CD4-positive, alpha-beta memory T cell (primary cell): ENCODE measurements at regions not wholly inside any gene's neighbourhood (a gene's known extent, or its start where the extent isn't known, plus 50 kb on each side); places are given as distances from the start of the nearest gene placed in this dataset.

Source experiments
- CTCF ChIA-PET: fragments of 350-600 bp; sonication (Branson Sonifier 250); formaldehyde crosslinking; loops from one replicate; lab custom pipeline; 2021; ENCODE audit warnings: inconsistent platforms; ENCODE audit not compliant: partially characterized antibody; lab: Charles Lee
- POLR2A ChIA-PET: fragments of 350-600 bp; sonication (Branson Sonifier 250); formaldehyde crosslinking; loops from one replicate; lab custom pipeline; 2021; ENCODE audit not compliant: partially characterized antibody; lab: Charles Lee
- DNase-seq, 5 donors: peaks; one replicate each; pipeline versions ENCODE4 v3.0.0 to v3.0.0-alpha.2; 2020 to 2022; ENCODE audit warnings: mixed read lengths in 1 of 5
- H3K27ac ChIP-seq: one replicate; pipeline ENCODE4 v1.7.0; 2013; ENCODE audit warnings: low read depth, low read length
- H3K27me3 ChIP-seq: 2 replicates; pipeline ENCODE4 v1.7.0; 2013; ENCODE audit warnings: mild to moderate bottlenecking, low read length, moderate library complexity; ENCODE audit not compliant: insufficient read depth
- H3K36me3 ChIP-seq: 2 replicates; pipeline ENCODE4 v1.7.0; 2013; ENCODE audit warnings: mild to moderate bottlenecking, low read length, moderate library complexity; ENCODE audit not compliant: insufficient read depth
- H3K4me1 ChIP-seq: 2 replicates; pipeline ENCODE4 v1.7.0; 2013; ENCODE audit warnings: mild to moderate bottlenecking, low read length, moderate library complexity; ENCODE audit not compliant: insufficient read depth
- H3K4me3 ChIP-seq, 2 donors: one replicate each; pipeline ENCODE4 v1.7.0; 2013; ENCODE audit warnings: low read length in 2 of 2, mild to moderate bottlenecking in 1 of 2
- H3K9me3 ChIP-seq, 2 donors: one replicate each; pipeline ENCODE4 v1.7.0; 2013; ENCODE audit warnings: low read length in 2 of 2, control low read depth in 1 of 2; ENCODE audit not compliant: control insufficient read depth in 1 of 2
- H3K27ac Mint-ChIP-seq, 7 donors: one replicate each; pipeline ENCODE4 v1.8.0; 2020 to 2021; ENCODE audit warnings: mixed read lengths in 7 of 7, mild to moderate bottlenecking in 6 of 7, inconsistent platforms in 3 of 7, moderate library complexity in 3 of 7
- H3K27me3 Mint-ChIP-seq, 2 donors: one replicate each; pipeline ENCODE4 v1.8.0; 2020 to 2021; ENCODE audit warnings: mixed read lengths in 2 of 2
- H3K36me3 Mint-ChIP-seq, 2 donors: one replicate each; pipeline ENCODE4 v1.8.0; 2020 to 2021; ENCODE audit warnings: mixed read lengths in 2 of 2, inconsistent platforms in 1 of 2, mild to moderate bottlenecking in 1 of 2
- H3K4me1 Mint-ChIP-seq, 4 donors: one replicate each; pipeline ENCODE4 v1.8.0; 2020 to 2021; ENCODE audit warnings: mixed read lengths in 4 of 4, mild to moderate bottlenecking in 1 of 4
- H3K4me3 Mint-ChIP-seq, 8 donors: one replicate each; pipeline ENCODE4 v1.8.0; 2020 to 2021; ENCODE audit warnings: mixed read lengths in 8 of 8, mild to moderate bottlenecking in 7 of 8, moderate library complexity in 6 of 8, inconsistent platforms in 3 of 8
- H3K9me3 Mint-ChIP-seq, 8 donors: one replicate each; pipeline ENCODE4 v1.8.0; 2020 to 2021; ENCODE audit warnings: mixed read lengths in 8 of 8, mild to moderate bottlenecking in 5 of 8, inconsistent platforms in 3 of 8, moderate library complexity in 1 of 8
- intact Hi-C: fragments of 100-400 bp; cut with micrococcal nuclease; formaldehyde crosslinking; loops from one replicate; pipeline ENCODE4 v1.15.1; 2023

DNA sequence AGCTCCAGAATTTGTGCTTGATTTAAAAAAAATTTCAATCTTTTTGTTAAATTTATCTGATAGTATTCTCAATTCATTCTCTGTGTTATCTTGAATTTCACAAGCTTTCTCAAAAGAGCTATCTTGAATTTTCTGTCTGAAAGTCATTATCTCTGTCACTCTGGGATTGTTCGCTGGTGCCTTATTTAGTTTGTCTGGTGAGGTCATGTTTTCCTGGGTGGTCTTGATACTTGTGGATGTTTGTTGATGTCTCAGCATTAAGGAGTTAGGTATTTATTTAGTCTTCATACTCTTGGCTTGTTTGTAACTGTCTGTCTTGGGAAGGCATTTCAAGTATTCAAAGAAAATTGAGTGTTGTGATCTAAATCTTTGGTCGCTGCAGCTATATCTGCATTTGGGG, 106.3 kb downstream of the TNFSF13B start:
- no peak for DNase-seq
- H3K27me3 ChIP-seq = no peaks in the 10 kb centered on the region
- ChIA-PET POLR2A (no interaction called here), CTCF (no interaction called here)
- no peaks in the 10 kb centered on the region for H3K36me3 ChIP-seq
- H3K27ac Mint-ChIP-seq = no peak overlapping the region
- H3K36me3 Mint-ChIP-seq = no peaks in the 10 kb centered on the region
- no peak overlapping the region for H3K27ac ChIP-seq
- no peaks in the 10 kb centered on the region for H3K4me1 Mint-ChIP-seq
- H3K9me3 ChIP-seq = no peaks in the 10 kb centered on the region
- peaks cover 0 to 1% of the 10 kb centered on the region in 2 donors for H3K27me3 Mint-ChIP-seq
- intact Hi-C loops = no loop called here
- H3K9me3 Mint-ChIP-seq = peaks cover 0 to 8% (median 2%) of the 10 kb centered on the region in 8 donors
- H3K4me3 Mint-ChIP-seq = no peak overlapping the region
- no peak overlapping the region for H3K4me3 ChIP-seq
- H3K4me1 ChIP-seq = no peaks in the 10 kb centered on the region

- H3K36me3 Mint-ChIP-seq = no peaks in the 10 kb centered on the region
- intact Hi-C loops = no loop called here
- no peak overlapping the region for H3K27ac Mint-ChIP-seq
- Histone ChIP-seq H3K4me1 (no peaks in the 10 kb centered on the region), H3K36me3 (no peaks in the 10 kb centered on the region), H3K27ac (no peak overlapping the region), H3K27me3 (no peaks in the 10 kb centered on the region), H3K4me3 (no peak overlapping the region), H3K9me3 (no peaks in the 10 kb centered on the region)
- POLR2A ChIA-PET = no interaction called here
- no peak overlapping the region for H3K4me3 Mint-ChIP-seq
- DNase-seq = no peak
- H3K9me3 Mint-ChIP-seq = peaks cover 0 to 8% (median 2%) of the 10 kb centered on the region in 8 donors
- H3K27me3 Mint-ChIP-seq = peaks cover 0 to 1% of the 10 kb centered on the region in 2 donors
- CTCF ChIA-PET = no interaction called here
- no peaks in the 10 kb centered on the region for H3K4me1 Mint-ChIP-seq
These were observed 106.8 kb downstream of the TNFSF13B start for GRCh38 chr13:108376308-108376707.

GRCh38 chr13:108377646-108378206, 108.2 kb downstream of the TNFSF13B start:
- Histone ChIP-seq H3K27me3 (no peaks in the 10 kb centered on the region), H3K4me1 (no peaks in the 10 kb centered on the region), H3K36me3 (no peaks in the 10 kb centered on the region), H3K4me3 (no peak overlapping the region), H3K9me3 (no peaks in the 10 kb centered on the region), H3K27ac (no peak overlapping the region)
- H3K4me3 Mint-ChIP-seq = no peak overlapping the region
- intact Hi-C loops = no loop called here
- H3K4me1 Mint-ChIP-seq = no peaks in the 10 kb centered on the region
- H3K9me3 Mint-ChIP-seq = peaks cover 0 to 8% (median under 1%) of the 10 kb centered on the region in 8 donors
- POLR2A ChIA-PET = no interaction called here
- CTCF ChIA-PET = no interaction called here
- H3K27ac Mint-ChIP-seq = no peak overlapping the region
- no peak for DNase-seq
- H3K27me3 Mint-ChIP-seq = peaks cover 0 to 1% of the 10 kb centered on the region in 2 donors
- no peaks in the 10 kb centered on the region for H3K36me3 Mint-ChIP-seq

GRCh38 chr13:108383667-108384066, 114.1 kb downstream of the TNFSF13B start:
- H3K27ac Mint-ChIP-seq = no peak overlapping the region
- POLR2A ChIA-PET = interaction anchor here (0.9 kb wide), 1 partner anchor 17 kb away, joined by 3 read pairs; no protein-coding TSS in a partner anchor
- Histone ChIP-seq H3K27ac (no peak overlapping the region), H3K27me3 (no peaks in the 10 kb centered on the region), H3K36me3 (no peaks in the 10 kb centered on the region), H3K4me1 (no peaks in the 10 kb centered on the region), H3K4me3 (no peak overlapping the region), H3K9me3 (no peaks in the 10 kb centered on the region)
- CTCF ChIA-PET = no interaction called here
- no peak overlapping the region for H3K4me3 Mint-ChIP-seq
- DNase-seq = no peak
- no peaks in the 10 kb centered on the region for H3K36me3 Mint-ChIP-seq
- no peaks in the 10 kb centered on the region for H3K4me1 Mint-ChIP-seq
- peaks cover 0 to 8% (median under 1%) of the 10 kb centered on the region in 8 donors for H3K9me3 Mint-ChIP-seq
- intact Hi-C loops = no loop called here
- H3K27me3 Mint-ChIP-seq = peaks cover 0 to 2% of the 10 kb centered on the region in 2 donors

- H3K9me3 Mint-ChIP-seq = no peaks in the 10 kb centered on the region
- H3K27me3 Mint-ChIP-seq = peaks cover 0 to 2% of the 10 kb centered on the region in 2 donors
- ChIA-PET POLR2A (interaction anchor here (1.1 kb wide), 1 partner anchor 52 kb away, joined by 4 read pairs; no protein-coding TSS in a partner anchor), CTCF (no interaction called here)
- no peaks in the 10 kb centered on the region for H3K9me3 ChIP-seq
- intact Hi-C loops = no loop called here
- no peak overlapping the region for H3K27ac ChIP-seq
- H3K36me3 Mint-ChIP-seq = no peaks in the 10 kb centered on the region
- no peaks in the 10 kb centered on the region for H3K4me1 ChIP-seq
- H3K4me3 ChIP-seq = no peak overlapping the region
- H3K36me3 ChIP-seq = no peaks in the 10 kb centered on the region
- no peak overlapping the region for H3K27ac Mint-ChIP-seq
- no peaks in the 10 kb centered on the region for H3K27me3 ChIP-seq
- no peak overlapping the region for H3K4me3 Mint-ChIP-seq
- DNase-seq = no peak
- H3K4me1 Mint-ChIP-seq = no peaks in the 10 kb centered on the region
These were observed 117.6 kb downstream of the TNFSF13B start for GRCh38 chr13:108387156-108387555.

DNA sequence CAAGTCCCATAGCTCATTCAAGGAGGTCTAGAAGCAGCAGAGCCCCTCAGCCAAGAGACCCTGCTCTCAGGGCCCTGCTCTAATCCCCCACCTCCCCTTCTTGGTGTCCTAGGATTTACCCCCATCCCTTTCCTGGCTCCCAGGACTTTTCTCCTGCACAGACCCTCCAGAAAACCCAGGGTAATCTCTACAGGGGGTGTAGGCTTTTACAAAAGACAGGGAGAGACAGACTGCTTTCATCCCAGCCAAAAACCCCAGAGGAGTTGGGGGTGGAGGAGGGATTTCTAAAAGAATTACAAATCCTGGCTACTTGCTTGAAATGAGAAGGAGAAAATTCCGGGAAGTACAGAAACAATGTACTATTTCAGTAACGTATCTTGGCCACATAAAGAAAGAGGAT, 133.3 kb downstream of the TNFSF13B start:
- no peak overlapping the region for H3K4me3 Mint-ChIP-seq
- intact Hi-C loops = no loop called here
- no peaks in the 10 kb centered on the region for H3K27me3 Mint-ChIP-seq
- Histone ChIP-seq H3K36me3 (no peaks in the 10 kb centered on the region), H3K4me3 (no peak overlapping the region), H3K9me3 (no peaks in the 10 kb centered on the region), H3K27me3 (no peaks in the 10 kb centered on the region), H3K4me1 (peaks cover 11% of the 10 kb centered on the region), H3K27ac (no peak overlapping the region)
- peaks cover 13 to 32% (median 20%) of the 10 kb centered on the region in 4 donors for H3K4me1 Mint-ChIP-seq
- POLR2A ChIA-PET = no interaction called here
- no peaks in the 10 kb centered on the region for H3K36me3 Mint-ChIP-seq
- peaks cover 0 to 12% (median 3%) of the 10 kb centered on the region in 8 donors for H3K9me3 Mint-ChIP-seq
- CTCF ChIA-PET = no interaction called here
- no peak overlapping the region for H3K27ac Mint-ChIP-seq
- DNase-seq = no peak

DNA sequence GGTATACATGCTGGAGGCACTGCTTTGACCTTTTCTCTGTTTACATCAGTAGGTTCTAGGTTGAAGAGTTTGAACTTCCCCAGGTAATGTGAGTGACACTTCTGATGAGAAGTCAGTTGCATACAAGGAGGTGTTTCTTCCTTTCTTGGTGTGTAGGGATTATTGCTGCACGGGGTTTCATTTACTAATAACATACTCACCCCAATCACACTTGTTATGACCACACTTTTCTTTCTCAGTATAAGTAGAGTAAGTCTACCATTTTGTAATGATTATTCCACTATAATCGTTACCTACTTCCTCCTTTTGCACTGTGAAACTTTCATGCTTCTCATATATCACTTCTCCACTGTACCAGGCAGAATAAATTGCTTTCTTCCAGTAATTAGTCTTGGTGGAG, 138.0 kb downstream of the TNFSF13B start:
- intact Hi-C loops = loop anchor here (2.0 to 5.0 kb wide), 2 partner anchors 89 to 180 kb away; no protein-coding TSS in a partner anchor
- H3K4me3 ChIP-seq = no peak overlapping the region
- Mint-ChIP-seq H3K9me3 (peaks cover 0 to 17% (median 5%) of the 10 kb centered on the region in 8 donors), H3K4me1 (peaks cover 41 to 71% (median 57%) of the 10 kb centered on the region in 4 donors), H3K4me3 (peak overlapping the region in 1 of 8 donors; percentile 27), H3K27ac (peak overlapping the region in 6 of 7 donors; percentile 22 to 87 (median 62)), H3K36me3 (no peaks in the 10 kb centered on the region), H3K27me3 (no peaks in the 10 kb centered on the region)
- ChIA-PET POLR2A (no interaction called here), CTCF (no interaction called here)
- peaks cover 52% of the 10 kb centered on the region for H3K4me1 ChIP-seq
- no peak for DNase-seq
- H3K36me3 ChIP-seq = no peaks in the 10 kb centered on the region
- H3K27ac ChIP-seq = no peak overlapping the region
- H3K9me3 ChIP-seq = no peaks in the 10 kb centered on the region
- H3K27me3 ChIP-seq = no peaks in the 10 kb centered on the region
